ENCODE measurements at regions not wholly inside any gene's neighbourhood (a gene's known extent, or its start where the extent isn't known, plus 50 kb on each side); places are given as distances from the start of the nearest gene placed in this dataset.

DNA sequence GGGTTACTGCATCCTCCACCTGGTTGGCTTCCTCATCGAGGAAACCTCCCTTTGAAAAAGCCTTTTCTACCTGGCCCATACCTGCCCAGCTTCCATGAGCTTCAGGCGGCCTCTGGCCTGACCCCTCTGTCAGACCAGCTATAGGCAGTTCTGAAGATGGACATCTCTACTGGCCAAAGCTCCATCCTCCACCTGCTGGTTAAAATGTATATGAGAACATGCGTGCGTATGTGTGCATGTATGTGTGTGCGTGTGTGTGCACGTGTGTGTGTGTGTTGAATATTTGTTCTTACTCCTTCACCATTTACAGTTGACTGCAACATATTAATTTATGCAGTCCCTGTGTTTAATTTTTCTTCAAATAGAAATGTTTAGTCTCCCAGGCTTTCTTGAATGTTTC, 642.4 kb upstream of the RAB6C start:
- H3K27me3 ChIP-seq, result no peaks in the 10 kb centered on the region
- no peaks in the 10 kb centered on the region for H3K36me3 ChIP-seq
- ATAC-seq, result no peak
- DNase-seq, result no peak
- TF ChIP-seq, protein P1, sequence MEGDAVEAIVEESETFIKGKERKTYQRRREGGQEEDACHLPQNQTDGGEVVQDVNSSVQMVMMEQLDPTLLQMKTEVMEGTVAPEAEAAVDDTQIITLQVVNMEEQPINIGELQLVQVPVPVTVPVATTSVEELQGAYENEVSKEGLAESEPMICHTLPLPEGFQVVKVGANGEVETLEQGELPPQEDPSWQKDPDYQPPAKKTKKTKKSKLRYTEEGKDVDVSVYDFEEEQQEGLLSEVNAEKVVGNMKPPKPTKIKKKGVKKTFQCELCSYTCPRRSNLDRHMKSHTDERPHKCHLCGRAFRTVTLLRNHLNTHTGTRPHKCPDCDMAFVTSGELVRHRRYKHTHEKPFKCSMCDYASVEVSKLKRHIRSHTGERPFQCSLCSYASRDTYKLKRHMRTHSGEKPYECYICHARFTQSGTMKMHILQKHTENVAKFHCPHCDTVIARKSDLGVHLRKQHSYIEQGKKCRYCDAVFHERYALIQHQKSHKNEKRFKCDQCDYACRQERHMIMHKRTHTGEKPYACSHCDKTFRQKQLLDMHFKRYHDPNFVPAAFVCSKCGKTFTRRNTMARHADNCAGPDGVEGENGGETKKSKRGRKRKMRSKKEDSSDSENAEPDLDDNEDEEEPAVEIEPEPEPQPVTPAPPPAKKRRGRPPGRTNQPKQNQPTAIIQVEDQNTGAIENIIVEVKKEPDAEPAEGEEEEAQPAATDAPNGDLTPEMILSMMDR (IDR thresholded peaks at IDR 0.05), result no peak
- no peak overlapping the region for H3K4me3 ChIP-seq
- no peaks in the 10 kb centered on the region for H3K4me1 ChIP-seq
- no peaks in the 10 kb centered on the region for H3K9me3 ChIP-seq
- no peak overlapping the region for H3K27ac ChIP-seq
- intact Hi-C loops (cut with DNase I), result no loop called here

- ATAC-seq (no peak), DNase-seq (no peak)
- H3K4me1 ChIP-seq, result no peaks in the 10 kb centered on the region
- TF ChIP-seq, protein P1 (IDR thresholded peaks at IDR 0.05), result no peak
- intact Hi-C loops (cut with DNase I), result no loop called here
- no peaks in the 10 kb centered on the region for H3K36me3 ChIP-seq
- H3K27me3 ChIP-seq, result no peaks in the 10 kb centered on the region
- no peak overlapping the region for H3K27ac ChIP-seq
- no peak overlapping the region for H3K4me3 ChIP-seq
- H3K9me3 ChIP-seq, result no peaks in the 10 kb centered on the region
Observed at GRCh38 chr2:129345540-129345939, 633.9 kb upstream of the RAB6C start.

DNA sequence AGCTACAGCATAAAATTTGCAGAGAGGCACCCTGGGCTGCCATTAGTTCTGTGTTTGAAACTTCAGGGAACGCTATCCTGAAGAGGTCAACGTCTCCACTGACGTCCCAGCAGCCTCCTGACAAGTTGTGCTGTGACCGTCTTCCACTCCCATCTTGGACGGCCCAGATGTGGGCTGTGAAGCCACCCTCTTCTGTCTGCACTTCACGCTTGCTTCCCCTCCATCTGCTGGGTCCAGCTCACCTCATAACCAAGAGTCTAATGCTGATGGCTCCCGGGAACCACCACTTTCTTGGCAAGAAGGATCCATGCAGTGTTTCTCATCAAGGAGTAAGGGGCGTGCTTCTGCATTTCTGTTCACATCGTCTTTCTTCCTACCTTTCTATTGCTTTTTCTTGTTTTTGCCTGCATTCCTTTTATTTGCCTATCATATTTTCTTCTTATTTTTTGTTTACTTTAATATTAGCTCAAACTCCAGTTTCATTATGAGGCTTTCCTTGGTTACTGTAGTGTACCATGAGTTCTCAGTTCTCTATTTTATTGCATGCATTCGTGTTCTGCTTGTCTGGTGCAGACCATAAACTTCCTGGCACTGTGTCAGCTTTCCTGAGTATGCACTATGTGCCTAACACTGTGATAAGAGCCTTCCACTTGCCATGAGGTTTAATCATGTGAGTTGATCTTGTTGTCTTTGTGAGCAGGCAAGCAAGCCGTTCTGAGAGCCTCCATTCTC, 631.8 kb upstream of the RAB6C start:
- no peak overlapping the region for H3K4me3 ChIP-seq
- H3K27ac ChIP-seq, result no peak overlapping the region
- no peaks in the 10 kb centered on the region for H3K4me1 ChIP-seq
- H3K36me3 ChIP-seq, result no peaks in the 10 kb centered on the region
- no peak for ATAC-seq
- no peak for DNase-seq
- TF ChIP-seq, protein P1 (IDR thresholded peaks at IDR 0.05), result no peak
- intact Hi-C loops (cut with DNase I), result no loop called here
- no peaks in the 10 kb centered on the region for H3K27me3 ChIP-seq
- H3K9me3 ChIP-seq, result no peaks in the 10 kb centered on the region

DNA sequence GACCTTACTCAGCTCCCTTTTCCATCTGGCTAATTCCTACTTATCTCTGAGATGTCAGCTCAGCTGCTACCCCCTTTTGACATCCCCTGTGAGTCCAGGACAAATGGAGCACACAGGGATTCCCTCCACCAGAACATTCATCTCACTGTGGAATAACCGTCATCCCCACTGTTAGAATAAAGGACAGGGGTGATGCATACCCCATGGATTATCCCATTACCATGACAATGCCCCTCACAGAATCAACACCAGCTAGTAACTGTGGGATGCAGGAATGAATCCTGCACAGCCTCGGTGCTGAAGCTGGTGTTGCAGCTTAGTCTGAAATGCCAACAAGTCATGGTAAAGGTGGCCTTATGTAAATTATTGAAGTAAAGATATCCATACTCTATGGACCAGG, 624.8 kb upstream of the RAB6C start:
- intact Hi-C loops (cut with DNase I), result no loop called here
- H3K36me3 ChIP-seq, result no peaks in the 10 kb centered on the region
- ATAC-seq, result no peak

DNA sequence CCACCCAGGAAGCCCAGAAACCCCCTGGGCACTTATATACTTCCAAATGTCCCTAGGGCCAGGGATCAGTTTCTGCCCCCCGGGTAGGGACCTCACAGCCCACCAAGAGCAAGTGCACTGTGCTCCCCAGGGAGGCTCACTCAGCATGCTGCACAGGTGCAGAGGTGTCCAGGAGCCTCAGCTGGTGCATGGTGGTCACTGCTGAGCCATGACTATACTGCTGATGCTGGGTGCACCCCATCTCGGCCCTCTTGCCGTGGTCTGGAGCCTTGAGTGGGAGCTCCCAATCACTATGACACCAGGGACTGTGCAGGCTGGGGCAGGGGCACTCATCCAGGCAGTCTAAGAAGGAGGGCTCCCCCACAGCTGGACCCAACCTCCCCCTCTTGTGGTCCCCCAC, 617.8 kb upstream of the RAB6C start:
- TF ChIP-seq, protein P1 (IDR thresholded peaks at IDR 0.05), result no peak
- Histone ChIP-seq H3K4me3 (no peak overlapping the region), H3K27ac (no peak overlapping the region), H3K27me3 (no peaks in the 10 kb centered on the region), H3K9me3 (no peaks in the 10 kb centered on the region), H3K36me3 (no peaks in the 10 kb centered on the region), H3K4me1 (no peaks in the 10 kb centered on the region)
- no peak for ATAC-seq
- intact Hi-C loops (cut with DNase I), result no loop called here
- no peak for DNase-seq

More for the DNA sequence above, 624.8 kb upstream of the RAB6C start:
- H3K27ac ChIP-seq, result no peak overlapping the region
- no peak for DNase-seq
- no peaks in the 10 kb centered on the region for H3K27me3 ChIP-seq
- no peaks in the 10 kb centered on the region for H3K9me3 ChIP-seq
- H3K4me3 ChIP-seq, result no peak overlapping the region
- TF ChIP-seq, protein P1 (IDR thresholded peaks at IDR 0.05), result no peak
- no peaks in the 10 kb centered on the region for H3K4me1 ChIP-seq

DNA sequence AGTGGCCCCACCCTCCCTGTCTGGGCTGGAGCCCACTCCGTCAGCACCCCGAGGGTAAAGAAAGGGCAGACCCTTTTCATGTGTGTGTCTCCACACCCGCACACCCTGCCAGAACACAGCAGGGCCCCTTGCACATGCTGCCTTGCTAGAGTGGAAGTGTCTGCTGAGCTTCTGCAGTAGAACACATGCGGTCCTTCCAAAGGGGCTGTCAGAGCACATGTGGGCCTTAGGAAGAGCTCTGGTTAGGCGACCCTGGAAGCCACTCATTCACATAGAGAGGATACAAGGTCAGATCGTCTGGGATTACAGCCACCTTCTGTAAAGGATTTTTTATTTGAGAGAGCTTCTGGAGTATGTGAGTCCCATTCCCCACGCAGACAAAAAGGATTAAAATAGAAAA, 613.2 kb upstream of the RAB6C start:
- no peak for ATAC-seq
- Histone ChIP-seq H3K4me3 (no peak overlapping the region), H3K36me3 (no peaks in the 10 kb centered on the region), H3K9me3 (no peaks in the 10 kb centered on the region), H3K27ac (no peak overlapping the region), H3K27me3 (no peaks in the 10 kb centered on the region), H3K4me1 (no peaks in the 10 kb centered on the region)
- intact Hi-C loops (cut with DNase I), result no loop called here
- TF ChIP-seq, protein P1 (IDR thresholded peaks at IDR 0.05), result no peak
- DNase-seq, result no peak
